ENCODE measurements at regions not wholly inside any gene's neighbourhood (a gene's known extent, or its start where the extent isn't known, plus 50 kb on each side); places are given as distances from the start of the nearest gene placed in this dataset.
"Not testable (repeated sequence)": the region's sequence is repeated elsewhere in the genome, so short reads cannot be mapped to it uniquely, and the experiment has no call there.

DNA sequence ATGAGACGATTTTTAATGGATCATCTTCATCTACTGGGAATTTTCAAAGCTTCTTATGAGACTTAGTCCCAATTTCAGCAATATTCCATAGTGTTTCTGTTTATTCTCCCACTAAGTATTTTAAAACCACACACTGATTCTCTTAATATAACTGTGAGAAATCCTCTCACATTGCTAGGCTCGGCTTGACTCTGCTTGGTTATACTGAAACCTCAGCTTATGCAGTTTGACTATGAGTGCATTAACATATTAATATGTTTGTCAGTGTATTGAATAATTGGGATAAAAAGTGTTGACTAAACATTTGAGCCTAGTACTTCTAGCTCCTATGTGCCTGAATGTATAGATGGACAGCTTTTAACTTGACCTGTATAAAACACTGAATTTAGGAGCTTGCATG, 298.5 kb upstream of the IZUMO3 start:
- Mint-ChIP-seq H3K9me3 (peaks cover 2 to 11% (median 3%) of the 10 kb centered on the region in 3 donors), H3K27ac (no peak overlapping the region), H3K36me3 (no peaks in the 10 kb centered on the region), H3K4me1 (peaks cover 0 to 2% (median 0%) of the 10 kb centered on the region in 3 donors), H3K27me3 (no peaks in the 10 kb centered on the region), H3K4me3 (no peak overlapping the region)

- no peak overlapping the region for H3K27ac Mint-ChIP-seq
- no peaks in the 10 kb centered on the region for H3K27me3 Mint-ChIP-seq
- H3K4me3 Mint-ChIP-seq = no peak overlapping the region
- no peaks in the 10 kb centered on the region for H3K36me3 Mint-ChIP-seq
- H3K4me1 Mint-ChIP-seq = peaks cover 0 to 2% (median 0%) of the 10 kb centered on the region in 3 donors
- H3K9me3 Mint-ChIP-seq = peaks cover 2 to 11% (median 3%) of the 10 kb centered on the region in 3 donors
Observed at GRCh38 chr9:24841993-24842392, 296.3 kb upstream of the IZUMO3 start.

GRCh38 chr9:24832307-24832706, 286.6 kb upstream of the IZUMO3 start:
- Mint-ChIP-seq H3K9me3 (peaks cover 0 to 3% (median 3%) of the 10 kb centered on the region in 3 donors), H3K36me3 (no peaks in the 10 kb centered on the region), H3K4me3 (no peak overlapping the region), H3K27me3 (no peaks in the 10 kb centered on the region), H3K27ac (no peak overlapping the region), H3K4me1 (no peaks in the 10 kb centered on the region)

- Mint-ChIP-seq H3K4me3 (no peak overlapping the region), H3K9me3 (peaks cover 3 to 8% (median 3%) of the 10 kb centered on the region in 3 donors), H3K27me3 (no peaks in the 10 kb centered on the region), H3K4me1 (no peaks in the 10 kb centered on the region), H3K36me3 (no peaks in the 10 kb centered on the region), H3K27ac (no peak overlapping the region)
Observed at GRCh38 chr9:24828687-24829086, 283.0 kb upstream of the IZUMO3 start.

- Mint-ChIP-seq H3K36me3 (no peaks in the 10 kb centered on the region), H3K27me3 (no peaks in the 10 kb centered on the region), H3K4me1 (no peaks in the 10 kb centered on the region), H3K4me3 (no peak overlapping the region), H3K27ac (no peak overlapping the region), H3K9me3 (peaks cover 1 to 4% (median 3%) of the 10 kb centered on the region in 3 donors)
Observed at GRCh38 chr9:24824607-24825006, 278.9 kb upstream of the IZUMO3 start.

- Mint-ChIP-seq H3K4me3 (no peak overlapping the region), H3K27me3 (no peaks in the 10 kb centered on the region), H3K36me3 (no peaks in the 10 kb centered on the region), H3K9me3 (peaks cover 0 to 3% (median 1%) of the 10 kb centered on the region in 3 donors), H3K4me1 (no peaks in the 10 kb centered on the region), H3K27ac (no peak overlapping the region)
Observed at GRCh38 chr9:24820196-24820595, 274.5 kb upstream of the IZUMO3 start.

GRCh38 chr9:24817756-24818155, 272.1 kb upstream of the IZUMO3 start:
- Mint-ChIP-seq H3K9me3 (peaks cover 0 to 3% (median 1%) of the 10 kb centered on the region in 3 donors), H3K4me1 (no peaks in the 10 kb centered on the region), H3K27me3 (no peaks in the 10 kb centered on the region), H3K4me3 (no peak overlapping the region), H3K36me3 (no peaks in the 10 kb centered on the region), H3K27ac (no peak overlapping the region)

DNA sequence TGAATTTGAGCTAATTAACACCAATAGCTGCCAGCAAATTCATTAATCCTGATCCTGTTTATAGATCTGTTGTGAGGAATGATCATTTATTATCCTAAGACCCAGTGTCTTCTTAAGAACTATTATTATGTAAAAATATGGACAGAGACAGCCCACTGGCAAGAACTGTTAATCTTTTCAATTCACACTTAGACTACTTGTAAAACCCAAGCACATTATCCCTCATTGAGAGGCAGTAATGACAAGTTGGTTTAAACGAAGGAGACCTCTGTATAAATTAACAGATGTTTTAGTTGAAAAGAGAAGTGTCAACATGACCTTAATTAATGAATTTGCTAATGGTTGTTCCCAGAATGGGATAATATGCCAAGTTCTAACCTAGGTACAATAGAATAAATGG, 270.3 kb upstream of the IZUMO3 start:
- no peak overlapping the region for H3K27ac Mint-ChIP-seq
- no peaks in the 10 kb centered on the region for H3K36me3 Mint-ChIP-seq
- no peaks in the 10 kb centered on the region for H3K4me1 Mint-ChIP-seq
- peaks cover 0 to 3% (median 1%) of the 10 kb centered on the region in 3 donors for H3K9me3 Mint-ChIP-seq
- H3K27me3 Mint-ChIP-seq = no peaks in the 10 kb centered on the region
- H3K4me3 Mint-ChIP-seq = no peak overlapping the region

- Mint-ChIP-seq H3K36me3 (no peaks in the 10 kb centered on the region), H3K27me3 (no peaks in the 10 kb centered on the region), H3K27ac (no peak overlapping the region), H3K9me3 (peaks cover 2 to 5% (median 3%) of the 10 kb centered on the region in 3 donors), H3K4me3 (no peak overlapping the region), H3K4me1 (no peaks in the 10 kb centered on the region)
Observed at GRCh38 chr9:24801344-24801743, 255.6 kb upstream of the IZUMO3 start.

- Mint-ChIP-seq H3K9me3 (peaks cover 0 to 8% (median 8%) of the 10 kb centered on the region in 3 donors), H3K4me3 (no peak overlapping the region), H3K4me1 (no peaks in the 10 kb centered on the region), H3K27ac (no peak overlapping the region), H3K36me3 (no peaks in the 10 kb centered on the region), H3K27me3 (no peaks in the 10 kb centered on the region)
Observed at GRCh38 chr9:24793787-24794186, 248.1 kb upstream of the IZUMO3 start.

DNA sequence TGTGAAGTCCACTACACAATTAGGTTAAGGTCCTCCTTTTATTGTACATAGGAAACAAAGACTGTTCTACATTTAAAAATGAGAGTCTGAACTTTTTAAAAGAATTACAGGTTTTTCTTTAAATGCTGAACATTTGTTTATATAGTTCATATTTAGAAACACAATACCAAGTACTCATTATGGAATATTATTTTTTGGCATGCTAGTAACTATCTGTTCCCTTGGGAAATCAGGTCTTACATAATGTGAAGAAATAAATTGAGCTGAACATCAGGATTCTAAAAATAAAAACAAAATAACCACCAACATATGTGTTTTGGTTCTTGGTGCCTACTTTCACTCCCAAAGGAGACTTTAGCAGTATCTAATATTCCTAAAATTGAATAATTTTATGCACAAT, 230.5 kb upstream of the IZUMO3 start:
- Mint-ChIP-seq H3K4me3 (no peak overlapping the region), H3K9me3 (peaks cover 2 to 22% (median 4%) of the 10 kb centered on the region in 3 donors), H3K27me3 (no peaks in the 10 kb centered on the region), H3K36me3 (no peaks in the 10 kb centered on the region), H3K27ac (no peak overlapping the region), H3K4me1 (no peaks in the 10 kb centered on the region)

DNA sequence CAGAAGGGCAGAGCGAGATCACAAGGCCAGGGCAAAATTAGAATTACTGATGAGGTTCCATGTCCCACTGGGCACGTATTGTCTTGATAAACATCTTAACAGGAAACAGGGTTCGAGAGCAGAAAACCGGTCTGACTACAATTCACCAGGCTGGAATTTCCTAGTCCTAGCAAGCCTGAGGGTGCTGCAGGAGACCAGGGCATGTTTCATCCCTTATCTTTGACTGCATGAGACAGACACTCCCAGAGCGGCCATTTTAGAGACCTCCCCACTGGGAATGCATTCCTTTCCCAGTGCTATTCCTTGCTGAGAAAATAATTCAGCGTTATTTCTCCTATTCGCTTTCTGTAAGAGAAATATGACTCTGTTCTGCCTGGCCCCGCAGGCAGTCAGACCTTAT, 228.5 kb upstream of the IZUMO3 start:
- not testable (repeated sequence) for H3K4me1 Mint-ChIP-seq, H3K36me3 Mint-ChIP-seq, H3K27ac Mint-ChIP-seq, H3K27me3 Mint-ChIP-seq, H3K4me3 Mint-ChIP-seq
- peaks cover 0 to 19% (median 4%) of the 10 kb centered on the region in 3 donors for H3K9me3 Mint-ChIP-seq

- Mint-ChIP-seq H3K27ac (no peak overlapping the region), H3K4me1 (no peaks in the 10 kb centered on the region), H3K36me3 (peaks cover 1% of the 10 kb centered on the region), H3K9me3 (peaks cover 3 to 14% (median 11%) of the 10 kb centered on the region in 3 donors), H3K27me3 (no peaks in the 10 kb centered on the region), H3K4me3 (no peak overlapping the region)
Observed at GRCh38 chr9:24766081-24766480, 220.4 kb upstream of the IZUMO3 start.

DNA sequence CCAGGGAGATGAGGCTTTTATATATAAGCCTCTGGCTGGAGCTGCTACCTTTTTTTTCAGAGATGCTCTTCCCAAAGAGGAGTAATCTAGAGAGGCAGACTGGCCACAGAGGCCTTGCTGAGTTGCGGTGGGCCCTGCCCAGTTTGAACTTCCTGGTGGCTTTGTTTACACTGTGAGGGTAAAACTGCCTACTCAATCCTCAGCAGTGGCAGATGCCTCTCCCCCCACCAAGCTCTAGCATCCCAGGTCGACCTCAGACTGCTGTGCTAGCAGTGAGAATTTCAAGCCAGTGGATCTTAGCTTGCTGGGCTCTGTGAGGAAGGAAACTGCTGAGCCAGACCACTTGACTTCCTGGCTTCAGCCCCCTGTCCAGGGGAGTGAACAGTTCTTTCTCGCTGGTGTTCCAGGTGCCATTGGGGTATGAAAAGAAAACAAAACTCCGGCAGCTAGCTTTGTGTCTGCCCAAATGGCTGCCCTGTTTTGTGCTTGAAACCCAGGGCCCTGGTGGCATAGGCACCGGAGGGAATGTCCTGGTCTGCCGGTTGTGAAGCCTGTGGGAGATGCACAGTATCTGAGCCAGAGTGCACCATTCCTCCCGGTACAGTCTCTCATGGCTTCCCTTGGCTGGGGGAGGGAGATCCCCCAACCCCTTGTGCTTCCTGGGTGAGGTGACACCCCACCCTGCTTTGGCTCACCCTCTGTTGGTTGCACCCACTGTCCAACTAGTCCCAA, 219.5 kb upstream of the IZUMO3 start:
- no peak overlapping the region for H3K4me3 Mint-ChIP-seq
- no peak overlapping the region for H3K27ac Mint-ChIP-seq
- H3K27me3 Mint-ChIP-seq = no peaks in the 10 kb centered on the region
- peaks cover 8 to 17% (median 14%) of the 10 kb centered on the region in 3 donors for H3K9me3 Mint-ChIP-seq
- peaks cover 1% of the 10 kb centered on the region for H3K36me3 Mint-ChIP-seq
- no peaks in the 10 kb centered on the region for H3K4me1 Mint-ChIP-seq

GRCh38 chr9:24738421-24738961, 192.8 kb upstream of the IZUMO3 start:
- Mint-ChIP-seq H3K27ac (no peak overlapping the region), H3K4me1 (no peaks in the 10 kb centered on the region), H3K36me3 (no peaks in the 10 kb centered on the region), H3K4me3 (no peak overlapping the region), H3K27me3 (no peaks in the 10 kb centered on the region), H3K9me3 (peaks cover 0 to 4% (median 2%) of the 10 kb centered on the region in 3 donors)

- Mint-ChIP-seq H3K9me3 (peaks cover 0 to 6% (median 5%) of the 10 kb centered on the region in 3 donors), H3K27me3 (no peaks in the 10 kb centered on the region), H3K27ac (no peak overlapping the region), H3K36me3 (no peaks in the 10 kb centered on the region), H3K4me1 (no peaks in the 10 kb centered on the region), H3K4me3 (no peak overlapping the region)
Observed at GRCh38 chr9:24731754-24732153, 186.1 kb upstream of the IZUMO3 start.

All from IgD-negative memory B cell (primary cell).